GM12878 (cell line): ENCODE measurements at regions not wholly inside any gene's neighbourhood (a gene's known extent, or its start where the extent isn't known, plus 50 kb on each side); places are given as distances from the start of the nearest gene placed in this dataset.

ENCODE experiments used
- CEBPB ChIP-seq, 2 experiments: fragments of 150-350 bp in 1 of 2; IDR thresholded peaks; 2 replicates each; pipeline ENCODE4 v1.6.1; 2012 to 2014; ENCODE audit warnings: low read depth in 2 of 2, low read length in 2 of 2, borderline replicate concordance in 1 of 2, inconsistent platforms in 1 of 2
- CHD1 ChIP-seq: IDR thresholded peaks from 2 replicates; pipeline ENCODE4 v1.6.1; 2012; ENCODE audit warnings: low read depth, low read length, improper control_type of control experiment
- EP300 ChIP-seq, 2 experiments: fragments of 150-350 bp in 1 of 2; IDR thresholded peaks; 2 replicates each; pipeline ENCODE4 v1.6.1; 2011 to 2012; ENCODE audit warnings: low read depth in 2 of 2, low read length in 2 of 2, borderline replicate concordance in 1 of 2, improper control_type of control experiment in 1 of 2, inconsistent platforms in 1 of 2; ENCODE audit not compliant: control insufficient read depth in 1 of 2
- MTA3 ChIP-seq: IDR thresholded peaks from 2 replicates; pipeline ENCODE4 v1.6.1; 2012; ENCODE audit warnings: low read length, inconsistent platforms, borderline replicate concordance
- NRF1 ChIP-seq: conservative IDR thresholded peaks from 2 replicates; pipeline ENCODE4 v1.6.1; 2011; ENCODE audit warnings: mild to moderate bottlenecking, low read depth, low read length, improper control_type of control experiment
- POLR2A ChIP-seq: IDR thresholded peaks from 2 replicates; pipeline ENCODE4 v1.6.1; 2011; ENCODE audit warnings: low read depth, mild to moderate bottlenecking, low read length
- RBBP5 ChIP-seq: fragments of 200-600 bp; sonication (generic); conservative IDR thresholded peaks from 2 replicates; pipeline ENCODE4 v1.6.1; 2016
- SRF ChIP-seq, 2 experiments: IDR thresholded peaks; 2 replicates each; pipeline ENCODE4 v1.6.1; 2011; ENCODE audit warnings: low read depth in 2 of 2, low read length in 2 of 2, mild to moderate bottlenecking in 1 of 2, moderate library complexity in 1 of 2
- TF ChIP-seq, protein P1 (sequence below), 3 experiments: IDR thresholded peaks in 2 of 3; conservative IDR thresholded peaks in 1 of 3; 2 replicates each; pipeline ENCODE4 v1.5.1; 2011; ENCODE audit warnings: low read depth in 3 of 3, low read length in 3 of 3, mild to moderate bottlenecking in 3 of 3, control low read depth in 2 of 3, moderate library complexity in 2 of 3, inconsistent platforms in 1 of 3, mixed read lengths in 1 of 3; ENCODE audit not compliant: control insufficient read depth in 2 of 3, insufficient read depth in 1 of 3; ENCODE audit errors: extremely low read depth in 1 of 3
- TF ChIP-seq, protein P2 (sequence below): fragments of 450-650 bp; IDR thresholded peaks from 2 replicates; pipeline ENCODE4 v1.6.1; 2017; ENCODE audit warnings: mild to moderate bottlenecking, low read depth, inconsistent platforms; ENCODE audit not compliant: poor library complexity, severe bottlenecking
- TF ChIP-seq, protein P3 (sequence below): IDR thresholded peaks from 2 replicates; pipeline ENCODE4 v1.6.1; 2011; ENCODE audit warnings: borderline replicate concordance, low read depth, mild to moderate bottlenecking, moderate library complexity, low read length; ENCODE audit not compliant: insufficient read depth, poor library complexity, severe bottlenecking
- TF ChIP-seq, protein P4 (sequence below): IDR thresholded peaks from 2 replicates; pipeline ENCODE4 v1.6.1; 2012; ENCODE audit warnings: low read depth, low read length, improper control_type of control experiment
- TF ChIP-seq, protein P5 (sequence below): fragments of 450-650 bp; IDR thresholded peaks from 2 replicates; pipeline ENCODE4 v1.6.1; 2017; ENCODE audit warnings: antibody characterized with exemption, mild to moderate bottlenecking, moderate library complexity

DNA sequence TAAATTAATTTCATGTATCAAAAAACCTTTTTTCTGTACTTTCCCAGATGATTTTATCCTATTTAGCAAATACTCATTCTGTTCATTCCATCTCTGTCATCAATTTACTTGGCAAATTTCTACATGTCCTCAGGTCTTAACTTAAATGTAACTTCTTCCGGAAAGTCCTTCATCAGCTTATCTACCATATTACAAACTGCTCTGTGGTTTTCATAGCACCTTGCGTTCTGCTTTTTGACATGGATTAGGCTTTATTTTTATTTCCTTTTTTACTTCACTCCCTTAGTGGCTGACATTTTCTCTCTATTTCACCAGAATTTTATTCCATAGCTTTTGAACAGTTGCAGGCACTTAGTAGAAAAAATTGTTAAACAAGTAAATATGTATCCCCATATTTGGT is 1040.8 kb downstream of the TAF11L14 start:
- TF ChIP-seq, protein P1, sequence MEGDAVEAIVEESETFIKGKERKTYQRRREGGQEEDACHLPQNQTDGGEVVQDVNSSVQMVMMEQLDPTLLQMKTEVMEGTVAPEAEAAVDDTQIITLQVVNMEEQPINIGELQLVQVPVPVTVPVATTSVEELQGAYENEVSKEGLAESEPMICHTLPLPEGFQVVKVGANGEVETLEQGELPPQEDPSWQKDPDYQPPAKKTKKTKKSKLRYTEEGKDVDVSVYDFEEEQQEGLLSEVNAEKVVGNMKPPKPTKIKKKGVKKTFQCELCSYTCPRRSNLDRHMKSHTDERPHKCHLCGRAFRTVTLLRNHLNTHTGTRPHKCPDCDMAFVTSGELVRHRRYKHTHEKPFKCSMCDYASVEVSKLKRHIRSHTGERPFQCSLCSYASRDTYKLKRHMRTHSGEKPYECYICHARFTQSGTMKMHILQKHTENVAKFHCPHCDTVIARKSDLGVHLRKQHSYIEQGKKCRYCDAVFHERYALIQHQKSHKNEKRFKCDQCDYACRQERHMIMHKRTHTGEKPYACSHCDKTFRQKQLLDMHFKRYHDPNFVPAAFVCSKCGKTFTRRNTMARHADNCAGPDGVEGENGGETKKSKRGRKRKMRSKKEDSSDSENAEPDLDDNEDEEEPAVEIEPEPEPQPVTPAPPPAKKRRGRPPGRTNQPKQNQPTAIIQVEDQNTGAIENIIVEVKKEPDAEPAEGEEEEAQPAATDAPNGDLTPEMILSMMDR (IDR thresholded peaks at IDR 0.05 in 2 of 3, conservative IDR thresholded peaks at IDR 0.05 in 1 of 3; ENCODE audit: control insufficient read depth in 2 of 3, extremely low read depth in 1 of 3, insufficient read depth in 1 of 3, low read depth in 3 of 3, low read length in 3 of 3), result no peak
- TF ChIP-seq, protein P2, sequence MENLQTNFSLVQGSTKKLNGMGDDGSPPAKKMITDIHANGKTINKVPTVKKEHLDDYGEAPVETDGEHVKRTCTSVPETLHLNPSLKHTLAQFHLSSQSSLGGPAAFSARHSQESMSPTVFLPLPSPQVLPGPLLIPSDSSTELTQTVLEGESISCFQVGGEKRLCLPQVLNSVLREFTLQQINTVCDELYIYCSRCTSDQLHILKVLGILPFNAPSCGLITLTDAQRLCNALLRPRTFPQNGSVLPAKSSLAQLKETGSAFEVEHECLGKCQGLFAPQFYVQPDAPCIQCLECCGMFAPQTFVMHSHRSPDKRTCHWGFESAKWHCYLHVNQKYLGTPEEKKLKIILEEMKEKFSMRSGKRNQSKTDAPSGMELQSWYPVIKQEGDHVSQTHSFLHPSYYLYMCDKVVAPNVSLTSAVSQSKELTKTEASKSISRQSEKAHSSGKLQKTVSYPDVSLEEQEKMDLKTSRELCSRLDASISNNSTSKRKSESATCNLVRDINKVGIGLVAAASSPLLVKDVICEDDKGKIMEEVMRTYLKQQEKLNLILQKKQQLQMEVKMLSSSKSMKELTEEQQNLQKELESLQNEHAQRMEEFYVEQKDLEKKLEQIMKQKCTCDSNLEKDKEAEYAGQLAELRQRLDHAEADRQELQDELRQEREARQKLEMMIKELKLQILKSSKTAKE, result no peak
- TF ChIP-seq SRF (IDR thresholded peaks at IDR 0.05; ENCODE audit: low read depth in 2 of 2, low read length in 2 of 2) (no peak), NRF1 (no peak), EP300 (IDR thresholded peaks at IDR 0.05; ENCODE audit: borderline replicate concordance in 1 of 2, control insufficient read depth in 1 of 2, low read depth in 2 of 2, low read length in 2 of 2) (no peak), POLR2A (no peak), MTA3 (no peak), CEBPB (IDR thresholded peaks at IDR 0.05; ENCODE audit: borderline replicate concordance in 1 of 2, low read depth in 2 of 2, low read length in 2 of 2) (no peak), RBBP5 (no peak), CHD1 (no peak)
- TF ChIP-seq, protein P3, sequence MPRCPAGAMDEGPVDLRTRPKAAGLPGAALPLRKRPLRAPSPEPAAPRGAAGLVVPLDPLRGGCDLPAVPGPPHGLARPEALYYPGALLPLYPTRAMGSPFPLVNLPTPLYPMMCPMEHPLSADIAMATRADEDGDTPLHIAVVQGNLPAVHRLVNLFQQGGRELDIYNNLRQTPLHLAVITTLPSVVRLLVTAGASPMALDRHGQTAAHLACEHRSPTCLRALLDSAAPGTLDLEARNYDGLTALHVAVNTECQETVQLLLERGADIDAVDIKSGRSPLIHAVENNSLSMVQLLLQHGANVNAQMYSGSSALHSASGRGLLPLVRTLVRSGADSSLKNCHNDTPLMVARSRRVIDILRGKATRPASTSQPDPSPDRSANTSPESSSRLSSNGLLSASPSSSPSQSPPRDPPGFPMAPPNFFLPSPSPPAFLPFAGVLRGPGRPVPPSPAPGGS, result no peak
- TF ChIP-seq, protein P4, sequence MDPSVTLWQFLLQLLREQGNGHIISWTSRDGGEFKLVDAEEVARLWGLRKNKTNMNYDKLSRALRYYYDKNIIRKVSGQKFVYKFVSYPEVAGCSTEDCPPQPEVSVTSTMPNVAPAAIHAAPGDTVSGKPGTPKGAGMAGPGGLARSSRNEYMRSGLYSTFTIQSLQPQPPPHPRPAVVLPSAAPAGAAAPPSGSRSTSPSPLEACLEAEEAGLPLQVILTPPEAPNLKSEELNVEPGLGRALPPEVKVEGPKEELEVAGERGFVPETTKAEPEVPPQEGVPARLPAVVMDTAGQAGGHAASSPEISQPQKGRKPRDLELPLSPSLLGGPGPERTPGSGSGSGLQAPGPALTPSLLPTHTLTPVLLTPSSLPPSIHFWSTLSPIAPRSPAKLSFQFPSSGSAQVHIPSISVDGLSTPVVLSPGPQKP, result no peak
- TF ChIP-seq, protein P5, sequence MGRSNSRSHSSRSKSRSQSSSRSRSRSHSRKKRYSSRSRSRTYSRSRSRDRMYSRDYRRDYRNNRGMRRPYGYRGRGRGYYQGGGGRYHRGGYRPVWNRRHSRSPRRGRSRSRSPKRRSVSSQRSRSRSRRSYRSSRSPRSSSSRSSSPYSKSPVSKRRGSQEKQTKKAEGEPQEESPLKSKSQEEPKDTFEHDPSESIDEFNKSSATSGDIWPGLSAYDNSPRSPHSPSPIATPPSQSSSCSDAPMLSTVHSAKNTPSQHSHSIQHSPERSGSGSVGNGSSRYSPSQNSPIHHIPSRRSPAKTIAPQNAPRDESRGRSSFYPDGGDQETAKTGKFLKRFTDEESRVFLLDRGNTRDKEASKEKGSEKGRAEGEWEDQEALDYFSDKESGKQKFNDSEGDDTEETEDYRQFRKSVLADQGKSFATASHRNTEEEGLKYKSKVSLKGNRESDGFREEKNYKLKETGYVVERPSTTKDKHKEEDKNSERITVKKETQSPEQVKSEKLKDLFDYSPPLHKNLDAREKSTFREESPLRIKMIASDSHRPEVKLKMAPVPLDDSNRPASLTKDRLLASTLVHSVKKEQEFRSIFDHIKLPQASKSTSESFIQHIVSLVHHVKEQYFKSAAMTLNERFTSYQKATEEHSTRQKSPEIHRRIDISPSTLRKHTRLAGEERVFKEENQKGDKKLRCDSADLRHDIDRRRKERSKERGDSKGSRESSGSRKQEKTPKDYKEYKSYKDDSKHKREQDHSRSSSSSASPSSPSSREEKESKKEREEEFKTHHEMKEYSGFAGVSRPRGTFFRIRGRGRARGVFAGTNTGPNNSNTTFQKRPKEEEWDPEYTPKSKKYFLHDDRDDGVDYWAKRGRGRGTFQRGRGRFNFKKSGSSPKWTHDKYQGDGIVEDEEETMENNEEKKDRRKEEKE, result no peak
